ENCODE measurements at regions not wholly inside any gene's neighbourhood (a gene's known extent, or its start where the extent isn't known, plus 50 kb on each side); places are given as distances from the start of the nearest gene placed in this dataset.
A peak's percentile ranks its signal among the peaks of the same experiment; 100 is the strongest.

DNA sequence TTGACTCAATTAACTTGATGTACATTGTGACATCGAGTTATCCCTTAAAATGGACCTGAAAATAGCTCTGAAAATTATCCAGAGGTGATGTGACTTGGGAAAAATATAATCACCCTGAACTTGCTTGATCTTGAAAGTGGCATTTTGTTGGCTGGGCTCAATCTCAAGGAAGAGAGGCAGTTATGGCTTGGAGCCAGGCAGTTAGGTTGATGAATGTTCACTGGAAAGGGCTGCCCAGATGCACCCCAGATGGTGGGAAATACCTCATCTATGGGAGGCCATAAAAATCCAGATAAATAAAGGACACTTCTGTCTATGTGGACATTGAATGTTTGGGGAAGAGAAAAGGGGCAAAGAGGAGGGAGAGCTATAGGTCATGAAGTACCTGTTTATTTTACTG, 55.7 kb upstream of the OR5AN1 start:
- no peak for DNase-seq

DNA sequence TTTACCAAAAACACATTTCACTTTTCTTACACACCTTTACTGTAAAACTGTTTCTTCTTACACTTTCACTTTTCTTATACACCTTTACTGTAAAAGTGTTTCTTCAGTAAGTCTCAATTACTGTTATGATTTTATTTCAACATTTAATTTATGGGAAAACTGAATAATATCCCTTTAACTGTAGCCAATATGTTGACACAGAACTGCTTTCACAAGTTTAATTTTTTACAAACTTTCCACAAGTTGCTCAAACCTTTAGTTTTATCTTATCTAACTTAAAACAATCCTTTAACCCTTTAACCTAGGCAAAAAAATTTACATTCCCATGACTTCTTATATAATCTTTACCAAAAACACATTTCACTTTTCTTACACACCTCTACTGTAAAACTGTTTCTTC, 63.3 kb upstream of the OR5AN1 start:
- DNase-seq: no peak

DNA sequence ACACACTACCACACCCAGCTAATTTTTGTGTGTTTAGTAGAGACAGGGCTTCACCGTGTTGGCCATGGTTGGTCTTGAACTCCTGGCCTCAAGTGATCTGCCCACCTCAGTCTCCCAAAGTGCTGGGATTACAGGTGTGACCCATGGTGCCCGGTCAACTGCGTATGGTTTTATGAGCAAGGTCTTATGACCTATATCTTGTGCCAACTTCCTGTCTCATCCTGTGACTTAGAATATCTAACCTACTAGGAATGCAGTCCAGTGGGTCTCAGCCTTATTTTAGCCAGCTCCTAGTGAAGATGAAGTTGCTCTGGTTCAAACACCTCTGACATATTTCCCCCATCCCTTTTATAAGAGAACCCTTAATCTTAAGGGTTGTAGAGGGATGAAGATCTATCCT, 66.1 kb upstream of the OR5AN1 start:
- DNase-seq: no peak

DNA sequence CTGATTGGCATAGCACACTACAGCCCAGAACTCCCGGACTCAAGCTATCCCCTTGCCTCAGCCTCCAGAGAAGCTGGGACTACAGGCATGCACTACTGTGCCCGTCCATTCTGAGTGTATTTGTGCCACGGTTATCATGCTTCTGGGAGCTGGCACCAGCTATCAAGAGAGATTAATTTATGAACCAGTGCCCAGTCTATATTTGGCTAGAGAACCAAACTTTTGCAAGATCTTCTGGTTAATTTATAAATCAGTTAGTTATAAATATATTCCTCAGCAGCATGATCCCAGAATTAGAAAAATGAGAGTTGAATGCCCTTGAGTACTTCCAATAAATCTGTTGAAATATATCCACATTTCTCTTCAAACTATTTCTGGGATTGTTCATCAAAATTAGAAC, 67.5 kb upstream of the OR5AN1 start:
- DNase-seq: no peak

DNA sequence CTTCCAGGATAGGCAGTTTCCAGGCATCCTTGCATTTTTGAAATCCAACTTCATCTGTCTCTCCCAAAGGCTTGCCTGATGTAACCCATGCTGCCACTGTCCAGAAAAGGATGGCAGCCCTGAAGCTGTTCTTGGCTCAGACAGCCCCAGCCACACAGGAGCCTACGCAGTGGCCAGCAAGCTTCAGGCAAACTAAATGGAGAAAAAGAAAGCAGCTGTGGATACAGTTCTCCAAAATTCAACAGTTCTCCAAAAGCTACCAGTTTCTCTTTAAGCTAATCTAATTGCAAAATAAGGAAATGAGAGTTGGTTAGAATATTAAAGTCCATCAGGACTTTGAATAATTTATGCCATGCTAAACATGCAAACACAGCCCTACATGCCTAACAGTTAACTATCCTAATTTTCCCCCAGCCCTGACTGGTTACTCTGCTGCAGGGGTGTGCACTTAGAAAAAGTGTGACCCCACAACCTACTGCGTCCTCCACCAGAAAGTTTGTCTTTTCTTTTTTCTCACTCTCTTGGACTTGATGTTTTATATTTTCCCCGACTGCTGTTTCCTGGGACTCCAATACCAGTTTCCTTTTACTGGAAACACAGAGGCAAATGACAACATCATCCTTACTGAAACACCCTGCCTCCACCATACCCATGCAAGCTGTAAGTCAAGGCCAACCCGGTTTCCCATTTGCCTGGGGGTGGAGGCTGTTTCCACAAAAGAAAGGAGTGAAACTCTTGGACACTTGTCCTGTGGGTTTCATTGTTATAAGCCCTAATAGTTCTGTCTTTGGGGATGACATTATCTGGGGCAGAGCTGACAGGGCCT, 69.1 kb upstream of the OR5AN1 start:
- DNase-seq: no peak

DNA sequence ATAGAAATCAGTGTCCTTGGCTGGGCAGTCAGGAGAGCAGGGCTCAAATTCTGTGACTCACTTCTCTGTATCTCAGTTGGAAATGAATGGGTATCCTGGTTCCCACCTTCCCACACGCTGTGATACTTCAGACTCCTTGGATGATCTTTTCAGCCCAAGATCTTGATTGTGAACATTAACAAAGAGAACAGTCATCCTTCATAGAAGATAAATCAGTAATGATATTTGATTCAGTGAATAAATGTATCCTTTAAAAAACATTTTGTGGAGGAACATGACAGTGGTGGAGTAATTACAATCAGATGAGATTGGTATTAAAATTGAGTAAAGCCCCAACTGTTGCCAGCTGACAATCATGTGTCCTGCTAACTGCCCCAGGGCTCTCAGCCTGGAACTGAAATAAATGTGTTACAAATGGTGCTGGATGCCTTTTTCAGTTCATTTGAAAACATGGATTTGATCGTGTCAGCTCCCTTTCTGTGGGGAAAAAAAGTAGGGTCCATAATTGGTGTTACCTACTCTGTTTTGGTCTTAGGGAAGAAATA, 72.9 kb upstream of the OR5AN1 start:
- DNase-seq: no peak

DNA sequence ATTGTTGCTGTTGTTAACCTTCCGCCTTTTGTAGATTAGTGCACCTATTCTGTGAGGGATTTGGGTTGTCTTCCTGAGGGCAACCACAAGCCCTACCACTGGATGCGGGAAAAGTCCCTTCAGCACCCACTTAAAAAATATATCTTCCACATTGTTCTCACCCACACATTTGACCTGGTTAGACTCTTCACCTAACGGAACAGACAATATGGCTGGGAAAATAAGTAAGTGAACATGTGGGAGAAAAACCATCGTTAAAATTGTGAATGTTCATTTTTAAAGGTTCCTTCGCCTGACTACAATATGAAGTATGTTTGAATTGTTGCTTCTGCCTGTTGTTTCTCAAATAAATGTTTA, 72.0 kb upstream of the MPEG1 start:
- DNase-seq: no peak

DNA sequence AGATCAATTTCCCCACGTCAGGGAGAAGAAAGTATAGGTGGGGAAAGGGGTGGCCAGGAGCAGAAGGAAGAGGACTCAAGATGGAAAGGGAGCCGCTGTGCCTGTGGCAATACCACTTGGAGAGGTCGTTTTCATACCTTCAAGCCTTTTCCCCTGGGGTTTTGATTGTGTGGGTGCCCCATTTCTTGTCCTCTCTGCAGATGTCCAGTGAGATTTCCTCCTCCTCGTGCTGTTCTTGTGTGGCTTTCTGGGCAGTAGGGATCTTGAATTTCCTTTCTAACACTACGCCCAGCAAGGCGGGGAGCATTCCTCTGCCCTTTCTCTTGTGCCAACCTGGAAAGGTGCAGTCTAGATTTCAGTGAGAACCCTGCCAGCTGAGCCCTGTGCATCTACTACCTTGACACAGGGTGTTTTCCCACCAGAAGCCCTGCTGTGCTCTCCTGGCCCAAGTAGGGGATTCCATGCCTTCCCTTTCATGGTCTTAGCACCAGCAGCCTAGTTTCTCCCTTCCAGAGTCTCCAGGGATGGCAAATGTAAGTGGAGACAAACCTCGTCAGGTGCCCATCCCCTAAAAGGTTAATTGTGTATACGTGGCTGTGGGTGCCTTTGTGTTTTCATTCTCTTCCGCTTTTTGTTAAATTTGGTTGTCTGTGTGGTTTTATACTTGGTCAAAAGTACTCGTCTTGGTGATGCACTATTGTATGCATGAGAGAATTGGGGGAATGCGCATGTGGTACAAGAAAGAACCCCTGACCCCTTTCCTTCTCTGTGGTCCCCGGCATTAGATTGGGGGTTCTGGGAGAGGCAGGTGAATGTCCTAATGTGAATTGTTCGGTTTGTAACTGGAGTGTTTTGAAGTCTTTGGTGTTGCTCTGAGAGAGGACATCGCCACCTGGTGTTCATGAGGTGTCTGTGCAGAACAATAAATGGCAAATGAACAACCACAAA, 71.4 kb upstream of the MPEG1 start:
- DNase-seq: peak; percentile 42

DNA sequence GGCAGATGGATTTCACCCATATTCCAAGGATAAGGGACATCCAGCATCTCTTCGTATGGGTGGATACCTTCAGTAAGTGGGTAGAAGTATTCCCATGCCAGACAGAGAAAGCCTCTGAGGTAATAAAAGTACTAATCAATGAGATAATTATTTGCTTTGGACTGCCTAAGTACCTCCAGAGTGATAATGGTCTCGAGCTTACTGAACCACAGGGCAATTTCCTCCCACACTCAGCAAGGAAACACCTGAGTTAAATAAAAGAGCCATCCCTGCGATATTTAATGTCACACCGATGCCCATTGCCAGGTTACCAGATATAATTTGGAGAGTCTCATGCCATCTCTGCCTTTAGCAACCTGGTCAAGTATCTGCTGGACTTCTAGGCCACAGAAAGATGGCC, 70.6 kb upstream of the MPEG1 start:
- DNase-seq: no peak

DNA sequence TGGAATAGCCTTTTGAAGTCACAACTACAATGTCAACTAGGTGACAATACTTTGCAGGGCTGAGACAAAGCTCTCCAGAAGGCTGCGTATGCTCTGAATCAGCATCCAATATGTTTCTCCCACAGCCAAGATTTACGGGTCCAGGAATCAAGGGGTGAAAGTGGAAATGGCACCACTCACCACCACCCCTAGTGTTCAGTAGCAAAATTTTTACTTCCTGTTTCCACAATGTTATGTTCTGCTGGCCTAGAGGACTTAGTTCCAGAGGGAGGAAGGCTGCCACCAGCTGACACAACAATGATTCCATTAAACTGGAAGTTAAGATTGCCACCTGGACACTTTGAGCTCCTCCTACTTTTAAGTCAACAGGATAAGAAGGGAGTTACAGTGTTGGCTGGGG, 68.5 kb upstream of the MPEG1 start:
- no peak for DNase-seq

DNA sequence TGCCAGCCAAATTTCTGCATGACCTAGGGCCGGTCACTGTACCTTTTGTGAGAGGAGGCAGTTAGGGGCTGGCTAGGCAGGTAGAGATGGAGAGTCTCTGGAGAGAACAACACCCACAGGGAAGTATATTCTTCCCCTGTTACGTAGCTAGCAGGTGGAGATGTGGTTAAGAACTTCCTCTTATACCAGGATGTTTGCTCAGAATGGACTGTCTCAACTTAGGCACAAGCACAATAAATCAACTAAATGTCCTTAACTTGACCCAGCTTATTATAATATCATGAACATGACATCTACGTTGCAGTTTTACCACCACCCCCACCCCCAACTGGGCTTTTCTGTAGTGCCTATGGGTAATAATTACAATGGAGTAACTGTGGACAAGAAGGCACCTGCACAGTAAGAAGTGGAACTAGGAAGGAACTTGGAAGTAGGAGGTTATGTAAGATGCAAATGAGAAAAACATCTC, 60.7 kb upstream of the MPEG1 start:
- no peak for DNase-seq

DNA sequence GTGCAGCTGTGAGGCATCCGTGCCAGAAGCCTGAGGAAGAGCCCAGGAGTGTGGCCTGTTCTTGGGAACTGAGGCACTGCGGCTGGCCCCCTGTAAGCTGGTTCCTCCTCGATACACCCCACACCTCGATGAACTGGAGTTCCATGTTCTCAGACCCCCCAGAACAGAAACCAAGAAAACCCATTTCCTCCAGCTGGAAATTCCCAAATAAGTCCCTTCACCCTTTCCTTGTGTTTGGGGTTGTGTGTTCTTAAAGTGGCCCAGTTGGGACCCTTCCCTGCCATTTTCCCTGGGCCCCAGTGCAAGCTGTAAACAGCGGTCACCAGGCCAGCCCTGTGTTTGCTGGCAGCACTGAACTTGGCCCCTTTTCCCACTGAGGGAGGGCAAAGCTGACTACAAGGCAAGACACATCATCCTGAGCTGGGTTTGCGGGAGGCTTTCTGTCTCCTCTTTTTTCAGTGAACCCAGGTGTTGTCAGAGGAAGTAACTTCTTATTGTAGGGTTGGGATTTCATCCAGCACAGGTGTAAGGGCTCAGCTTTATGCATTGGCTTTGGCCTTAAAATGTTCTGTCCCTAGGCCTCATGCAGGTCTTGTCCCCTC, 60.1 kb upstream of the MPEG1 start:
- DNase-seq: no peak

DNA sequence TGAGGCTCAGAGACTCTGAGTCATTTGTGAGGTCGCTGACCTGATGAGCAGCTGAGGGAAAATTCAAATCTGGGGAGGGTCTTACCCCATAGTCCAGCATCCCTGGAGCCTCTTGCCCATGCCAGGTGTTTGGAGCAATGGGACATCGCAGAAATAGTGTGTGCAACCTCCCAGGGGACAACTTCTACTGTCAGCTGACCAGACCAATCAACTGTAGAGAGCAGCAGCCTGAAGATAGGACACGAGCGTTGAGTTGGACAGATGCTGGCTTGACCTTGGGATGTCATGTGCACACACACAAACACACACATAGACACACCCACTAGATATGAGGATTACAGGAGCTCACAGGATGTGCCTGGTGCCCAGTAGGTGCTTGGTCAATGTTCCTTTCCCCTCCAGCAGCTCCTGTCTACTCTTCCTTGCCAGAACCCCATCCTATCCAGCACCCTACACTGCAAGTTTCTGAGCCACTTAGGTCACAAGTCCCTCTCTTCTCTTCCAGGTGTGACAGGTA, 59.1 kb upstream of the MPEG1 start:
- DNase-seq: no peak

DNA sequence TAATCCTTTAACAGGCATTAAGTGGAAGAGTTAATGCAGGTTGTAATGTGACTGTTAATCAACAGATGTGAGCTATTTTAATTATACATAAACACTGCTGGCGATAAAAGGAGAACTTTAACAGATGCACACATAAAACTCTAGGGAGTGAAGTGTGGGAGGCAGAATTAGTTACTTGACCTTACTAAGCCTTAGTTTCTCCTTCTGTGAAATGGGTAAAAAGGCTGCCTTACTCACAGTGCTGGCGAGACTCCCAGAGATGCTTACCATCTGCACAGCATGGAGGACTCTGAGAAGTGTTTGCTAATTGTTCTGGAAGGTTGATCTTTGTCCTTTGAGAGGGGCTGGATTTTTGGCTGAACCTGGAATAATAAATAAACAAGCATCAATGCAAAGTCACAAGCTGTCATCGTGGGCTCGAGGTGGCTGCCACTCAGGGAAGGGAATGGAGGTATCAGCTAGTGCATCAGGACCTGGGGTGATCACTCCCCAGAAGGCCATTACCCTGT, 58.6 kb upstream of the MPEG1 start:
- no peak for DNase-seq

DNA sequence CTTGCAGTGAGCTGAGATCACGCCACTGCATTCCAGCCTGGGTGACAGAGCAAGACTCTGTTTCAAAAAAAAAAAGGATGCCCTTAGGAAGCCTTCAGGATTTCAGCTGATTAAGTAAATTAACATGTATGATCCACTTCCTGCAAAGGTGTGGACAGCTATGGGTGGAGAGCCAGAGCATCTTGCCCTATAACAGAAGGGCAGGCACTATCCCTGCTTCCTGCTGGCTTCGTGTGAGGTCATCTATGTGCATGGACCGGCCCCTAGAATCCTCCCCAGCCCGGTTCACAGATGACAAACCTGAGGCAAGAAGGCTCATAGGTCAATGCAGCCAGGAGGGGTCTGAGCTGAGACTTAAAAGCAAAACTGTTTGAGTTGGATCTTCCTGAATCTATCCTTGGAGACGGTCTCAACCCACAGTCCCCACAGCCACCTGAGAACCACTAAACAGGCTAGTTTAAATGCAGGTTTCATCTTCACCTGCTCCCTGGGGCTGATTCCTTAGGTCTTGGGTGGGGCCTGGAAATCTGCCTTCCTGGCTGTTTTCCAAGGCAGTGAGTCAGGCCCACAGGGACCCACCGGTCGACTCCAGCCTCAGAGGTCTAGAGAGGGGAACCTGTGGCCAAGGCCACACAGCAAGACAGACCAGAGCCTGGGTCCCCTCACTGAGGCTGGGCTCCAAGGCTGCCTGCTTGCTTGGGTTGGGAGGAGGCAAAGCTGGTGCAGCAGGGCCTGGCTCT, 55.2 kb upstream of the MPEG1 start:
- no peak for DNase-seq

DNA sequence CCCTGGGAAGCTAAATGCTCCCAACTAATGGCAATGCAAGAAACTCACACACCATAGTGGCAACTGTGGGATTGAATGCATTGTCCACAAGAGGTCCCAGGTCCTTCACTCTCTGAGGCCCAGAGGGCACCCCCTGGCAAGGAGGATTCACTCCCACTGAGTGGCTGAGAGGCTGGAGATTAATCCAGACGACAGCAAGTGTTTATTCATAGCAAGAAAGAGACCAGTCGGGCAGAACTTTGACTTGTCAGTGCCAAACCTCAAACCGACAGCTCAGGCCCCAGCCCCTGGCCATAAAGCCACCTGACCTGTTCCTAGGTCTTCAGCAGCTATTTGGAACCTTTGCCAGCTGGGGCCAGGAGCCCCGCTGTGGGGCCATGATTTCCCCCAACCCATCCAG, 54.5 kb upstream of the MPEG1 start:
- no peak for DNase-seq

DNA sequence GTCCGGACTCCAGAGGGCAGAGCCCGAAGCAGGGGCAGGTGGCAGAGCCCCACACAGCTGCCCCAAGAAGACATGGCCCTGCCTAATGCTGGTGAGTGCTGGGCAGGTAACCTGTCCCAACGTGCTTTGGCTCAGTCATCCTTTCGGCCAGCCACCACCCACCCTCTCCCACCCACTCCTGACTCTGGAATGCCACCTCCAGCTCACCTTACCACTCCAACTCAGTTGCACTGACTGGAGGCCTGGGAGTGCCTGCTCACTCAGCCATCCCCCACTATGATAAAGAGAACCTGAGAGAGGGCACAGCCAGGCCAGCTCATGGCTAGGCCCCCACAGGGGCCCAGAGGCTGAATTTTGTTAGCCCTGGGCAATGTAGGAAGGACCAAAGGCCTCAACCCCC, 53.8 kb upstream of the MPEG1 start:
- no peak for DNase-seq

DNA sequence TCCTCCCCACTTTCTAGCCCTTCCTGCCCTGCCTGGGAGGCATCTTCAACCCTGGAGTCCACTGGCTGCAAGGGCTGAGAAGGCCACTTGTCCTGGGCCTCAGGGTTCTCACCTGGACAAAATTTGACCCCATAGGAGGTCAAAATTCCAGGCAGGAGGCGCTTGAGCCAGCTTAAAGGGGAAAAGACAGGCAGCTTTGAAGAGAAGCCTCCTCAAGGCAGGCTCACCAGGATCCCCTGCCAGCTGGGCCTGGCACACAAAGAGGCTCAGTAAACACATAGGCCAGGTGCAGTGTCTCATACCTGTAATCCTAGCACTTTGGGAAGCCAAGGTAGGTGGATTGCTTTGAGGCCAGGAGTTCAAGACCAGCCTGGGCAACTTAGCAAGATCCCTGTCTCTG, 53.0 kb upstream of the MPEG1 start:
- DNase-seq: no peak

DNA sequence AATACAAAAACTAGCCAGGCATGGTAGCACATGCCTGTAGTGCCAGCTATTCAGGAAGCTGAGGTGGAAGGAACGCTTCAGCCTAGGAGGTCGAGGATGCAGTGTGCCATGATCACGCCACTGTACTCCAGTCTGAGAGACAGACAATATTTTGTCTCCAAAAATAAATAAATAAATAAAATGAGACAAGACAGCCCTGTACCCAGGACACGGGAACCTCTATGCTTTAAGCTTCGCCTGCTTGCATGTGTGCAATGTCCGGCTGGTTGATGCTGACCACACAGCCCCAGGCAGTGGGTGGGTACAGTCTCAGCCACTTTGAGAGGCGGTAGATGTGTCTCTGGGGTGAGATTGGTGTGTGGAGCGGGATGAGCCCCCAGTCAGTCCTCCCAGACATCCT, 52.0 kb upstream of the MPEG1 start:
- no peak for DNase-seq

DNA sequence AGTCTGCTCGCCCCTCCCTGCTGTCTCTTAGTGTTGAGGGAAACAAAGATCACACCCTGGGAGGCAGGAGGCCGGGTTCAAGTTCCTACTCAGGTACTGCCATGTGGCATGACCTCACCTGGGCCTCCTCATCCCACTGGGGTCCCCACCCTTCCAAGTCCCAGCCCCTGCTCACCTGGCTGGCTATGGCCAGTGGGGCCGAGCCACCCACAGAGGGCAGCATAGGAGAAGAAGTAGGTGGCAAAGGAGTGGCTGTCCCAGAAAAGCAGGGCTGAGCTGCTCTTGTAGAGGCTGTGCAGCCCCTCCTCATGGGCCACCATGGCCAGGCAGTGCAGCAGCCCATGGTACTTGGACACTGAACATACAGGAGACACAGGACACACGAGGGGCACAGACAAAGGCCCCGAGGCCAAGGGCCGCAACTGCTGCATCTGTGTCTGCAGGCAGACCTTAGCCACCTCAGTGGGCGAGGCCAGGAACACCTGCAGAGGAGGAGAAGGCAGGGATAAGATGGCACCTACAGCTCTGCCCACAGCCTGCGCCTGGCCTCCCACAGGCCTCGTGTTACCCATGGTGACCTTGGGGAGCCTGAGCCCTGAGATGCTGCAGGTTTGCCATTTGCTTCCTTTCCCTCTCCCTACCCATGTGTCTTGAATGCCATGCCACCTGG, 50.6 kb upstream of the MPEG1 start:
- DNase-seq: no peak
